DND-41 (cell line): ENCODE measurements at regions not wholly inside any gene's neighbourhood (a gene's known extent, or its start where the extent isn't known, plus 50 kb on each side); places are given as distances from the start of the nearest gene placed in this dataset.

Source experiments
- EZH2 ChIP-seq: IDR thresholded peaks from 3 replicates; pipeline ENCODE4 v1.6.1; 2012; ENCODE audit warnings: borderline replicate concordance, low read depth, mild to moderate bottlenecking, moderate library complexity, low read length, inconsistent platforms; ENCODE audit not compliant: severe bottlenecking
- TF ChIP-seq, protein P1 (sequence below): IDR thresholded peaks from 2 replicates; pipeline ENCODE4 v1.5.1; 2012; ENCODE audit warnings: borderline replicate concordance, low read length, moderate library complexity, mild to moderate bottlenecking; ENCODE audit not compliant: poor library complexity, severe bottlenecking; ENCODE audit errors: extremely low read depth

DNA sequence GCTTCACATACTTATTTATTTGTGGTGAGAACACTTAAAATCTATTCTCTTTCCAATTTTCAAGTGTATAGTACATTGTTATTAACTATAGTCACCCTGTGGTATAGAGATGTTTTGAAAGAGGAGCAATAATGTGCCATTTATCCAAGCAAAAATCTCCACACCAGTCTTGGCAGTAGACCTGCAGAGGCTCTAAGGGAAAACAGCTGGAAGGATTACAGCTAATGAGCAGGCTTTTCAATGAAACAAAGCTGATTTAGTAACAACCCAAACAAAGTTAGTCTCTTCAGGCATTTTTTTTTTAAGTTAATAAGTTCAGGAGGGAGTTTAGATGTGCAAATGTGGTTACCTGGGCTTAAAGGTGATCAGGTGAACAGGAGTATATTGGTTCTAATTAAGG lies 101.9 kb downstream of the EVX1 start:
- TF ChIP-seq, protein P1, sequence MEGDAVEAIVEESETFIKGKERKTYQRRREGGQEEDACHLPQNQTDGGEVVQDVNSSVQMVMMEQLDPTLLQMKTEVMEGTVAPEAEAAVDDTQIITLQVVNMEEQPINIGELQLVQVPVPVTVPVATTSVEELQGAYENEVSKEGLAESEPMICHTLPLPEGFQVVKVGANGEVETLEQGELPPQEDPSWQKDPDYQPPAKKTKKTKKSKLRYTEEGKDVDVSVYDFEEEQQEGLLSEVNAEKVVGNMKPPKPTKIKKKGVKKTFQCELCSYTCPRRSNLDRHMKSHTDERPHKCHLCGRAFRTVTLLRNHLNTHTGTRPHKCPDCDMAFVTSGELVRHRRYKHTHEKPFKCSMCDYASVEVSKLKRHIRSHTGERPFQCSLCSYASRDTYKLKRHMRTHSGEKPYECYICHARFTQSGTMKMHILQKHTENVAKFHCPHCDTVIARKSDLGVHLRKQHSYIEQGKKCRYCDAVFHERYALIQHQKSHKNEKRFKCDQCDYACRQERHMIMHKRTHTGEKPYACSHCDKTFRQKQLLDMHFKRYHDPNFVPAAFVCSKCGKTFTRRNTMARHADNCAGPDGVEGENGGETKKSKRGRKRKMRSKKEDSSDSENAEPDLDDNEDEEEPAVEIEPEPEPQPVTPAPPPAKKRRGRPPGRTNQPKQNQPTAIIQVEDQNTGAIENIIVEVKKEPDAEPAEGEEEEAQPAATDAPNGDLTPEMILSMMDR, result no peak
- no peak for TF ChIP-seq EZH2
